GM21360 (cell line): ENCODE measurements at regions not wholly inside any gene's neighbourhood (a gene's known extent, or its start where the extent isn't known, plus 50 kb on each side); places are given as distances from the start of the nearest gene placed in this dataset.

Source experiments
- ATAC-seq: cut with Tn5 transposase; IDR thresholded peaks from one replicate; pipeline ENCODE4 v1.9.1; 2021; ENCODE audit warnings: mild to moderate bottlenecking, moderate library complexity; ENCODE audit not compliant: unreplicated experiment

- ATAC-seq, result no peak
These were observed 2240.9 kb upstream of the WWC1 start for GRCh38 chr5:166050531-166050930.

DNA sequence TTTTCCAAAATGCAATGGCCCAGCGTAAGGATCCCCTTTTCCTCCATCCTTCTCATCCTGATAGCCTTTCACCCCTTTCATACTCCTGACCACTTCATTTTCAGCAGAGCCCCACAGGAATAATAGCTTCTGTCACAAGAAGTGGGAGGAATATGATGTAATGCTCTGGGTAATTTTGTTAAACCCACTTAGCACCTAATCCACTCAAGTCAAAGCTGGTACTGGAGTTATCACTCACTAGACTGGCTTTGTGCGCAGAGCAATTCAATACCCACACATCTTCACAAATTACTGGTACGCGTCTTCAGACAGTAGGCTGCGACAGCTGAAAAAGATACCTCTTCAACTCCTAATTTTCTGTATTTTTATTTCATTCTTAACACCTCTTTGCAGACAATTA, 2232.8 kb upstream of the WWC1 start:
- ATAC-seq, result no peak

GRCh38 chr5:166062094-166062493, 2229.4 kb upstream of the WWC1 start:
- ATAC-seq, result no peak

- ATAC-seq, result no peak
These were observed 2228.7 kb upstream of the WWC1 start for GRCh38 chr5:166062719-166063118.

GRCh38 chr5:166063261-166063660, 2228.2 kb upstream of the WWC1 start:
- no peak for ATAC-seq

DNA sequence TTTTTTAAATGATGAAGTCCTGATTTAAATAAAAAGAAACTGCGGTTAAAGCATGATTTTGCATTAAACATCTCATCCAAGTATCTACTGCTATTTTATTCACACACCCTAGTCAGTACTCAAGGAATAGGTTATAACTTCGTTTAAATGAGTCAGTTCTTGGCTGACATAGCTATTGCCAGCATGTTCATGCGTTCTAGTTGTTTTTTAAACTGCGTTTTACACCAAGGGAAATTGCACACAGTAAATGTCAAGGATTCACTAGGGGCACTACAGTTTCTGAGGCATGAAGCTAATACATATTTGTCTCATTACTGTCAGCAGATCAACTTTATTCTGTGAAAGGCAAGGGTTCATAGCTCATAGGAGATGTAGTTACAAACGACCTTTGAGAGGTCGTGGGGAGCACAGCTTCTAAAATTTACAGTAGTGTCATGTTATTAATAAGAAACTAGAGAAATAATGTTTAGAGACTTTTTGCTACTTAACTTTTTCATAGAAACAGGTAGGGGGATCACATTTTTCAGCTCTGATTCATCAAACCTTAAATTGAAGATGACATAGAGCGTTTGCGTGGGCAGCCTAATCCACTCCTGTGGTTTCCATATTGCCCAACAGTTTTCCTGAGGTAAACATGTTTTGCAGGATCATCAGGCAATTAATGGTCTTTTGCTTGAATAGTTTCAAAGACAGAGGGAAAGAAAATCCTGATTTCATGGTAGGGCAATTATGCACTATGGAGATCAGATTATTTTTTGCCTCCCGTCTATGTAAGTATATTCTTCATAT, 2222.7 kb upstream of the WWC1 start:
- no peak for ATAC-seq

- ATAC-seq, result no peak
These were observed 2217.4 kb upstream of the WWC1 start for GRCh38 chr5:166073901-166074581.

- ATAC-seq, result no peak
These were observed 2216.6 kb upstream of the WWC1 start for GRCh38 chr5:166074582-166075481.

- ATAC-seq, result no peak
These were observed 2208.1 kb upstream of the WWC1 start for GRCh38 chr5:166083183-166083959.

DNA sequence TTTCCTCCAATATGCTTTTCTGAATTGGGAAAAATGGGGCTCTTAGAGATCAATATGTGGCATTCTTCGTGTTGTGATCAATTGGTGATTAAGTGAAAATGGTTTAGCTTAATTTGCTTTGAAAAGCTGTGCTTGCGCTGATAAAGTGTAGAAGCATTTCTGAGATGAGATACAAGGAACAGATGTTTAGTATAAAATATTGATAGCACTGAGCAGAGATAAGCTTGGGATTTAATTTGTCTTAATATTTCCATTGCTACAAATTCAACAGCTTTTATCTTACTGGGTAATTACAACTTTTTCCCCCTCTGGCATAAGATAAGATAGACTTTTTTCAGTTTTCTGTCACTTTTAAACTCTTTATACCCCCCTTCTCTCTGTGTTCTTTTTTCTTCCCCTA, 2204.9 kb upstream of the WWC1 start:
- no peak for ATAC-seq

DNA sequence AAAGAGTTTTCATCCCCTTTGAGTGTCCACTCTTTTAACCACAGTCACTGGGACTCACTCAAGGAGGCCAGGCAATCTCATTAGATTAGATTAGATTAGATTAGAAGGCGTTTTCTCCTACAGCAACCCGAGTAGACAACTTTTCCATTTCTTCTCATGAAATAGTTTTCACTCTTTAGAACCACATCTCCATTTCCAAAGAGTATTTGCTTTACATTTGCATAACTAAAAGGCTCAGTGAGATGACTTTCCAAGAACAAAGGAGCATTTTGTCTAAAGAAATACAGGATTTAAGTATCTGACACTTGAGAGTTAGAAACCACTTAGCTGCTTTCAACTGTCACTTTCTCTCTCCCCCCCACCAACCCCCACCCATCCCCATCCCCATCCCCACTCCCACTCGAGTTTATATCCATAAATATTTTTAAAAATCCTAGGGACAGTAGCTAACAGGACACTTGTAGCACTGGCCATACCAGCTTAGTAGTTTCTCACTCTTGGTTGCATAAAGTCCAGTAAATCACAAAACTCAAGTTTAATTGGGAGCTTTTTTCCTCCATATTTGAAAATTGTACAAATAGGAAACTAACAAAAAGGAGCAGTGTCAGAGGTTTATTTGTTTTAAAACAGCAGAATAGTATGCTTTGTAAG, 2202.9 kb upstream of the WWC1 start:
- ATAC-seq, result no peak

DNA sequence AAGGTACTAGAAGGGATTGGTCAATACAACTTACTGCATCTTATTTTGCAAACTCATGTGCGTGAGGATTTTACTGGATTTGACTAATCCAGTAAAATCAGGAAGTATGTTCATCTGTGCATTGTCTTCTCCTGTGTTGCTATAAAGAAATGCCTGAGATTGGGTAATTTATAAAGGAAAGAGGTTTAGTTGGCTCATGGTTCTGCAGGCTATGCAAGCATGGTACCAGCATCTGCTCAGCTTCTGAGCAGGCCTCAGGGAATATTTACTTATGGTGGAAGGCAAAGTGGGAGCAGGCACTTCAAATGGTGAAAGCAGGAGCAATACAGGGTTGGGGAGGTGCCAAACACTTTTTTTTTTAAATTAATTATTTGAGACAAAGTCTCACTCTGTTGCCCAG, 2199.5 kb upstream of the WWC1 start:
- no peak for ATAC-seq

DNA sequence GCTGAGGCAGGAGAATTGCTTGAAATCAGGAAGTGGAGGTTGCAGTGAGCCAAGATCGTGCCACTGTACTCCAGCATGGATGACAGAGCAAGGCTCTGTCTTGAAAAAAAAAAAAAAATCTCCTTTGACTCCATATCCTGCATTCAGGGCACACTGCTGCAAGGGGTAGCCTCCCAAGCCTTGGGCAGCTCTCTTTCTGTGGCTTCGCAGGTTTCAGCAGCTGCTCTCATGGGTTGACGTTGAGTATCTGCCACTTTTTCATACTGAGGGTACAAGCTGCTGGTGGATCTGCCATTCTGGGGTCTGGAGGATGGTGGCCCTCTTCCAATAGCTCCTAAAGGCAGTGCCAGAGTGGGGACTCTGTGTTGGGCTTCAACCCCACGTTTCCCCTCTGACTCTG, 2198.1 kb upstream of the WWC1 start:
- no peak for ATAC-seq

GRCh38 chr5:166102947-166103346, 2188.5 kb upstream of the WWC1 start:
- no peak for ATAC-seq

DNA sequence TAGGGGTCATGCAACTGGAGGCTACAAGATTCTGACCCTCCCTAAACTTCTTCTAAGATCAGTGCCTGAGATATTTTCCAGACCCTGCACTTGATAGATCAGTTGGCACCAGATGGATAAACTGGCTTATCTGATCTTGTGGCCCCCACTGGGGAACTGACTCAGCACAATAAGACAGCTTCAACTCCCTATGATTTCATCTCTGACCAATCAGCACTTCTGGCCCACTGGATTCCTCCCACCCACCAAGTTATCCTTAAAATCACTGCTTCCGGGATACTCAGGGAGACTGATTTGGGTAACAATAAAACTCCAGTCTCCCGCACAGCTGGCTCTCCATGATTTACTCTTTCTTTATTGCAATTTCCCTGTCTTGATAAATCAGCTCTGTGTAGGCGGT, 2180.4 kb upstream of the WWC1 start:
- no peak for ATAC-seq

- no peak for ATAC-seq
These were observed 2174.1 kb upstream of the WWC1 start for GRCh38 chr5:166117072-166118066.

GRCh38 chr5:166119506-166119905, 2171.9 kb upstream of the WWC1 start:
- ATAC-seq, result no peak

DNA sequence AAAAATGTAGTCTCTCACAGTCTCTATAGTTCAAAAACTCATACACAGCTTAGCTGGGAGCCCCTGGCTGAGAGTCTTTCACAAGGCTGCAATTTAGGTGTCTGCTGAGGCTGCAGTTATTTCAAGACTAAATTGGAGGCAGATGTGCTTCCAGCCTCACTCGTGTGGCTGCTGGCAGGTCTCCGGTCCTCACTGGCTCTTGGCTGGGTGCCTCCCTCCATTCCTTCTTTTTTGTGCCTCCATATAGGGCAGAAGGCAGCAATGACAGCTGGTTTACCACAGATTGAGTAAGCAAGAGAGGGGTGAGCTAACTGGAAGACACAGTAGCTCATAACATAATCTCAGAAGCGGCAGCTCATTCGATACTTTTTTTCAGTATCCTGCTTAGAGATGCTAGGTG, 2167.7 kb upstream of the WWC1 start:
- no peak for ATAC-seq
